ENCODE measurements at regions not wholly inside any gene's neighbourhood (a gene's known extent, or its start where the extent isn't known, plus 50 kb on each side); places are given as distances from the start of the nearest gene placed in this dataset.
"Not testable (repeated sequence)": the region's sequence is repeated elsewhere in the genome, so short reads cannot be mapped to it uniquely, and the experiment has no call there.

- not testable (repeated sequence) for DNase-seq (ENCODE audit: low spot score)
Observed at GRCh38 chr5:104451911-104452310, 889.3 kb upstream of the NUDT12 start.

- no peak for DNase-seq (ENCODE audit: low spot score)
Observed at GRCh38 chr5:104444656-104445055, 882.1 kb upstream of the NUDT12 start.

GRCh38 chr5:104443706-104444105, 881.1 kb upstream of the NUDT12 start:
- no peak for DNase-seq (ENCODE audit: low spot score)

- no peak for DNase-seq (ENCODE audit: low spot score)
Observed at GRCh38 chr5:104431981-104432380, 869.4 kb upstream of the NUDT12 start.

- DNase-seq (ENCODE audit: low spot score), result no peak
Observed at GRCh38 chr5:104431002-104431620, 868.5 kb upstream of the NUDT12 start.

- DNase-seq (ENCODE audit: low spot score), result no peak
Observed at GRCh38 chr5:104429911-104430310, 867.3 kb upstream of the NUDT12 start.

- no peak for DNase-seq (ENCODE audit: low spot score)
Observed at GRCh38 chr5:104421431-104421830, 858.8 kb upstream of the NUDT12 start.

GRCh38 chr5:104418056-104418455, 855.5 kb upstream of the NUDT12 start:
- no peak for DNase-seq (ENCODE audit: low spot score)

- DNase-seq (ENCODE audit: low spot score), result no peak
Observed at GRCh38 chr5:104412649-104413240, 850.2 kb upstream of the NUDT12 start.

GRCh38 chr5:104400941-104401340, 838.4 kb upstream of the NUDT12 start:
- DNase-seq (ENCODE audit: low spot score), result no peak

GRCh38 chr5:104385906-104386305, 823.3 kb upstream of the NUDT12 start:
- no peak for DNase-seq (ENCODE audit: low spot score)

GRCh38 chr5:104375345-104375744, 812.8 kb upstream of the NUDT12 start:
- DNase-seq (ENCODE audit: low spot score), result no peak

GRCh38 chr5:104372796-104373195, 810.2 kb upstream of the NUDT12 start:
- DNase-seq (ENCODE audit: low spot score), result no peak

- no peak for DNase-seq (ENCODE audit: low spot score)
Observed at GRCh38 chr5:104372376-104372775, 809.8 kb upstream of the NUDT12 start.

GRCh38 chr5:104370523-104370922, 807.9 kb upstream of the NUDT12 start:
- no peak for DNase-seq (ENCODE audit: low spot score)

GRCh38 chr5:104367978-104368377, 805.4 kb upstream of the NUDT12 start:
- no peak for DNase-seq (ENCODE audit: low spot score)

- no peak for DNase-seq (ENCODE audit: low spot score)
Observed at GRCh38 chr5:104363567-104363966, 801.0 kb upstream of the NUDT12 start.

- DNase-seq (ENCODE audit: low spot score), result no peak
Observed at GRCh38 chr5:104361932-104362331, 799.3 kb upstream of the NUDT12 start.

- no peak for DNase-seq (ENCODE audit: low spot score)
Observed at GRCh38 chr5:104355350-104355749, 792.8 kb upstream of the NUDT12 start.

- no peak for DNase-seq (ENCODE audit: low spot score)
Observed at GRCh38 chr5:104353371-104353770, 790.8 kb upstream of the NUDT12 start.

- no peak for DNase-seq (ENCODE audit: low spot score)
Observed at GRCh38 chr5:104352954-104353353, 790.4 kb upstream of the NUDT12 start.

- DNase-seq (ENCODE audit: low spot score), result no peak
Observed at GRCh38 chr5:104347119-104347708, 784.6 kb upstream of the NUDT12 start.

- no peak for DNase-seq (ENCODE audit: low spot score)
Observed at GRCh38 chr5:104345222-104346016, 782.8 kb upstream of the NUDT12 start.
